GM21367 (cell line): ENCODE measurements at regions not wholly inside any gene's neighbourhood (a gene's known extent, or its start where the extent isn't known, plus 50 kb on each side); places are given as distances from the start of the nearest gene placed in this dataset.

Source experiments
- ATAC-seq: cut with Tn5 transposase; IDR thresholded peaks from one replicate; pipeline ENCODE4 v1.9.1; 2021; ENCODE audit not compliant: unreplicated experiment

GRCh38 chr5:65068410-65068809 lies 299.7 kb downstream of the CWC27 start:
- peak; percentile 41 for ATAC-seq

DNA sequence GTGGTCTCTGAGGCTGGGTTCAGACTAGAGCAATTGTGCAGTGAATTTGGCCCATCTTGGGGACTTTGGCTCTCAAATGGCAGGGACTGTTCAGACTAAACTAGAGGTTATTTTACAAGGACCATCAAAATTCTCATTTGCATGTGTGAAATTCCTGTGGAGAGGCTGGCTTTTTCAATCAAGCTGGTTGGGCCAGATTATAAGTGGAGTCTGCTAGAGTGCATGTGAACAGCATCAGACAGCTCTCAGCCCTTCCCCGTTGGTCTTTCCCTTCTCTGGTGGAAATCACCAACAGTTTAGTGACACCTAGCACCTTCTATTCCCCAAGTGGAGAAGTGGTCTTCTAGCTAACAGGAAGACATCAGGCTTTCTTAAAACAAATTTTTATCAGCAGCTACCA lies 301.3 kb downstream of the CWC27 start:
- no peak for ATAC-seq

- ATAC-seq: no peak
Observed at GRCh38 chr5:65072850-65073249, 304.1 kb downstream of the CWC27 start.

GRCh38 chr5:65073250-65073661 lies 304.5 kb downstream of the CWC27 start:
- ATAC-seq: no peak

- no peak for ATAC-seq
Observed at GRCh38 chr5:65075623-65076250, 307.0 kb downstream of the CWC27 start.

- peak; percentile 78 for ATAC-seq
Observed at GRCh38 chr5:65076251-65076869, 307.6 kb downstream of the CWC27 start.

GRCh38 chr5:65077653-65078052 lies 308.9 kb downstream of the CWC27 start:
- ATAC-seq: no peak

GRCh38 chr5:65078331-65078730 lies 309.6 kb downstream of the CWC27 start:
- no peak for ATAC-seq

DNA sequence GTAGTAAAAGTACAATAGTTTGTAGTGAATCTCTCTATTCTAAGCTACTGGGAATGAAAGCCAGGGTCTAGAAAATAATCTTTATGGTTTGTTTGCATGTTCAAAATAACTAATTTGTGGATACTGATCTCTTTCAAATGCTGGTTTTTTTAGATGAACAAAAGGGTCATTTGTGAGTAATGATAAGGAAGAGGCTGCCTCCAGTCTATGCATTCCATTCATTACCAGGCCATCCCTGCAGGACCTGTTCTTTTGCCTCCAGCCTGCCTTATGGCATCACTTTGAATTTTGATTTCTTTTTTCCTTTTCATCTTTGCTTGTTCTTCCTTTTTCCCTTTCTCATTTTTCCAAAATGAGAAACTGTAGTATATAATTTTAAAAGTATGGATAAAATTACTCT lies 312.3 kb downstream of the CWC27 start:
- no peak for ATAC-seq

GRCh38 chr5:65084795-65085515 lies 316.2 kb downstream of the CWC27 start:
- no peak for ATAC-seq

GRCh38 chr5:65085516-65085850 lies 316.8 kb downstream of the CWC27 start:
- no peak for ATAC-seq

- ATAC-seq: no peak
Observed at GRCh38 chr5:65086234-65086890, 317.6 kb downstream of the CWC27 start.

DNA sequence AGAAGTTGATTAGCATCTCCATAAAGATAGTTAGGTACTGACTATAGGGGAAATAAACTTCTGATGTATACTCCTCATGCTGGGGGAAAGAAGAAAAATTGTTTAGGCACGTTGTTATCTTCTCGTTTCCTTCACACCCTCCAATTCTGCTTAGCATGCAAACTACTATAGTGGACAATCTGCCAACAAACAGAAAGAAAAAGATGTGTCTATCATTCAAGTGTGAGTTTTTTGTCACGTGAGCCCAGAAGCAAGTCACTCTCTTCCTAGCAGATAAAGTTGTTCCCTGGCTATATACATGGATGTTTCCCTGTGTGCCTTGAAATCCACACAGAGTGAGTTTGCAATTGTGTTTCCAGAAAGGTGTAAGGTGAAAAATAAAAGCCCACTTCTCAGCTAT lies 318.4 kb downstream of the CWC27 start:
- no peak for ATAC-seq

- ATAC-seq: no peak
Observed at GRCh38 chr5:65094279-65094678, 325.5 kb downstream of the CWC27 start.

DNA sequence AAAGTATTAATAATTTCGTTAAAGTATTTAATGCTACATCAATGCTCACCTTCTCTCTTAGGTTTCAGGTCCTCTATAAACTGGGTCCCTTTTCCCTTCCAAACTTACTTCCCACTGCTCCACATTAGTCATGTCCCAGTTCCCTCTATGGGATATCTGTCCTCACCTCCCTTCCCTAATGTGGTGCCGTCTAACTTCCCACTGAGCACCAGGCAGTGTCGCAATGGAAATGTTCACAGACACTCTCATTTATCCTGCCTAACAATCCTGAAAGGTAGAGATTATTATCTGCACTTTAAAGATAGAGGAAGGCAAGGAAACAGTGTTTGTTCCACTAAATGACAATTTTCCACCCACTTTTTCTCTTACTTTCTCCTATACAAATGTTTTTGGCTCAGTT lies 329.7 kb downstream of the CWC27 start:
- no peak for ATAC-seq
